Fibroblast of skin of back (primary cell): ENCODE measurements at regions not wholly inside any gene's neighbourhood (a gene's known extent, or its start where the extent isn't known, plus 50 kb on each side); places are given as distances from the start of the nearest gene placed in this dataset.

Source experiments
- DNase-seq: peaks from one replicate; pipeline ENCODE4 v3.0.0-alpha.2; 2013

DNA sequence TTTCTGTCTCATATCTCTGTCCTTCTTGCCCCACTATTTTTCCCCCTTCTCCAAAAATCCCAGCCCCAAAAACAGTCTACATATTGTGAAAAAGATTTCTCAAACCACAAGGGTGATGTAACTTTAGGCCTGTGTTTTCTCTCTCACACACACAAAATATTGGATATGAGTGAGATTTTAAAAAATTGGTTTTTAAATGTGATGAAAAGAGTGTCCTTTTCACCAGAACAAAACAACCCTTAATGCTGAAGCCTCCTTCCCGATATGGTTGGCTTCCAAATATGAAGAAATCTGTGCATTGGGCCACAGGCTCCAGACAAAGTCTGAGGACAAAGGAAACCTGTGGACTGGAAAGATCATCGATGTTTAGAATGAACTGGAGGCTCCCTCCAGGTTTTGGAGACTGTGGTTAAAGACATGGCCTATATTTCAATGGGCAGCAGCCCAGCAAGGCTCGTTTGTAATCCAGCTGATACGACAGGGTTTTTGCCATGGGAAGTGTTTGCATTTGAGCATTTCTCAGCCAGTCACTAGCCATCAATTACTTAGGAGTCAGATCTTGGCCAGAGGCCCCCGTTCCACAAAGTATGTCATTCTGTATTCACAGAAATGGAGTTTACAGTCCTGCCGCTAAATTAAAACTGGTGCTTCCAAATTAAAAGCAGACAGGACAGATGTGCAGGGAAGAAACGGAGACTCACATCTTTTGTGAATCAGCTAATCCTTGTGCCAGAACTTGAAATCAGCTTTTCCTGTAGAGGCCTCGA, 546.3 kb downstream of the EBF1 start:
- peak; percentile 19 for DNase-seq

DNA sequence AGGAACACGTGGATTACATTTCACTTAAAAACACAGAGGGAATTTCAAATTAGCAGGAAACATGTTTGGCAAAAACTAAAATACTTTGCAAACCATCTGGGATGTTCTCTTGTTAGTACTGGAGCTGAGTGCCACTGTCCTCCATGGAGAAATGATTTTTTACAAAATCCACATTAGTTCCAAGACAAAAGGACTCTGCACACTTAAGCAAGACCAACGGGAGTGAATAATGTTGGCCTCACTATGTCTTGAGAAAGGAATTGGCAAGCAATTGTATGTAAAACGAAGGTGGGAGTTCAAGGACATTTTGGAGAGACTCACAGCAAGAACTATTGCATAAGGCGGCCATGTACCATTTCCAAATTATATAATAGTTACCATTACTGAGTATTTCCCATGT, 547.5 kb downstream of the EBF1 start:
- no peak for DNase-seq

DNA sequence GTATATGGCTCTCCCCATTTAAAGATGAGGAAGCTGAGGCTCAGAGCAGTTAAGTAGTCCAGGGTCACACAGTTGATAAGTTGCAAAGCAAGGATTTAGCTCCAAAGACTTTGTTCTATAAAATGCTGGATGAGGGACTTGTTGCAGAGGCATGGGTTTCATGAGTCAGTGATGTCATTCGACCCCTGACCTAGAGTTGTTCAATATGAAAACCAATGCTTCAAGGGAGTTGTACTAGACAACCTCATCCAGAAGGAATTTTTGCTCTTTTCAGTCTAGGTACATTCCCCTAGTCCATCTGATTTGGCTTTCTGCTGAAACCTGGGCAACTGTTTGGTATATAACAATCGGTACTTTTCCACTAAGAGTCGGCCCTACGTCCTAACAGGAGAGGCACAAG, 550.4 kb downstream of the EBF1 start:
- DNase-seq = no peak

DNA sequence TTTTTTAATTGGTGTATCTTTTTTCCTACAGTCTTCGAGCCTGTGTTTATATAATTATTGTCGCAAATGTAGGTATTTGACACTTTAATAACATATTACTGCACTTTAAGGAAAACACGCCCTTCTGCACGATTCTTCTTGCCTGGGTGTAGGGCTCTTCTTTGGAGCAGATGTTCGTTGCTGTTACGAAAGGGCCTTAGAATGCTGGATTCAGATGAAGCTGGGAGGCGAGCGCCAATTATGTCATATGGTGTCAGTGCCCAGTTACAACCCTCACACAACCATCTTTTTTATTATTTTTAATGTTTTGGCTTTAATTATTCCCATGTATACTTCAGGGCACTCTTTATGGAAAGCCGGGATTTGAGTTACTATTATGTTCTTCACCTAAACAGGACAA, 553.0 kb downstream of the EBF1 start:
- DNase-seq = no peak

DNA sequence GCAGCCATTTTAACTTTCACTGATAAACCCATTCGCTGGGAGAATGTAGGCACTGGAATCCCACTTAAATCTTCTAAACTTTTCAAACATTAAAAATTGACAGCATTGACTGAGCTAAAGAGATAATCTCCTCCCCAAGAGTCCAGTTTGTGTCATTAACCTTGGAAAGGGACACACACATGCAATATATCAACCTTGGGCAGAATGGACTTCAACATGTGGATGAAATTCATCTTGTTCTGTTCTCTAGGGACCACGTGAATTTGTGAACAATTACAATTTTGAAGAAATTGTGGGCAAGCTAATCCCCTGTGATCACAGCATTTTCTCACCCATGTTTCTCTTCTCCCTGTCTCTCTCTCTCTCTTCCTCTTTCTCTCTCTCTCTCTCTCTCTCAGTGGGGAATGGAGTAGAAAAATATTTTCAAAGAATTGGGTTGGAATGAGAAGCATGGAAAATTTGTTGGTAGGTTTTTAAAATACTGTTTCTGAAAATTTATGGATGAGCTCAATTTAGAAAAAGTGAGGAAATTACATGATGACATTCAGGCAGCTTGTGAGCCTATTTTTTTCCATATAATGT, 553.7 kb downstream of the EBF1 start:
- no peak for DNase-seq

DNA sequence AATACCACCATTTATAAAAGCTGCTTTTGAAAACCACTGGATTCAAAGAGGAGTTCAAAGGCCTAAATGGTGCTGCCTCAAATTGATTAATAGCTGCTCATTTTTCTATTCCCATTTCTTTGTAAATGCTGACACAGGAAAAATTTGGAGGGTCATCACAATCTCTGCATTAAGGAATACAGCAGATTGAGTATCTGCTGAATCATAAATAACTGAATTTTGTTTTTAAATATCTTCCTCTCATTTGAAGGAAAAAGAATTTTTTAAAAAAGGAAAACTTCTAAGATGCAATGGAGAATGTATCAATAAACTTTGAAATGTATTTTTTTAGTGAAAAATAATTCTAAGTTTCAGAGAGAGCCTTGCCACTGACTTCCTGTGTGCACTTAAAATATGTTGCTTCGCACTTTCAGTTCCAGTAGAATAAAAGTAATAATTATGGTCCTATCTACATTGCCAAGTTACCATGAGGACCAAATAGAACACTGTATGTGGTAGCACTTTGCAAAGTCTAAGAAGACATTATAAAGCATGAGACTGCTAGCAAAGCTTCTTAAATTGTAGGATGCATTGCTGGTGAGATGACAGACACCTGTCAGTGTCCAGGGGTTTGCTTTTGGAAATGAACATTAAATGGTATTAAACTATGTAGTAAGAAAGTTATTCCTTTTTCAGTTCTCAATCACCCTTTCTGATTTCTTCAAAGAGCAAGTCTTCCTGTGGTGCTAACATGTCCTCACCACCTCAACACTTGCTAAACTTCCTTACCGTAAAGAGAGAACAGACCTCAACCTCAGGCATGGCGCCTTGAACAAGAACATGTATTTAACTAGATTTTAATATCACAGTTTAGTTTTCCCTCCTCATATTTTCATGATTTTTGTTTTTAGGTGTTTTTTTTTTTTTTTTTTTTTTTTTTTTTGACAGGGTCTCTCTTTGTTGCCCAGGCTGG, 555.1 kb downstream of the EBF1 start:
- DNase-seq = no peak

DNA sequence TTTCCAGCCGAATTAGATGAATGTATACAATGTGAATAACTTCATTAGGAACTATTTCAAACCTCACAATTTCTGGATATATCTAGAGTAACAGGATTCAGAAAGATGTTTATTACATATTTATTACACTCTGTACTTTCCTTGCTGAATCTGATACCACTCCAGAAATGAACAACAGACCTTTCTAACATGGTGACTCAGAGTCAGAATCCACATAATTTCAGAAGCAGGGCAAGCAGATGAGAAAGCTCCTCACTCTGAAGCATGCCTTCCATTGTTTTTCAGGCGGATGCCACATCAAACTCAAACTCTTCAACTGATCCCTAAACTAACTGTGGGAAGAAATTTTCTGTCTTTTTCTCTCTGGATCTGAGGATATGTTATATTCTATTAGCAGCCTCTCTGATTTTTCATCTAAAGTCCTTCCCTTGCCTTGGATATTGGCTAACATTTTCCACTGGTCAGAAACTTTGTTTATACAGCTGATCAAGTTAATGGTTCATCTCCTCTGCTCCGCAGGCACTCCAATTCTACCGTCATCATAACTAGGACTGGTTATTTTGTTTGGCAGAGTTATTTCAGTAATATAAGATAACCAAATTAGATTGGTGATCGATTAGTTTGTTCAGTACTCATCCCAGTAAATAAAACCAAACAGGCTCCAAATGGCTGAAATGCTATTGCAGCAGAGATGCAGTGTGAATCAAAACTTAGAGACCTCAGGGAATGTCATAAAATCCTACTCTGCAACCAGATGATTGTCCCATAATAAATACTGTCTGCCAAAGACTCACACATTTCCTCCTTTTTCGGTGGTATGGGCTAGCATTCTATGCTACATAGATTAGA, 556.0 kb downstream of the EBF1 start:
- DNase-seq = peak; percentile 48

DNA sequence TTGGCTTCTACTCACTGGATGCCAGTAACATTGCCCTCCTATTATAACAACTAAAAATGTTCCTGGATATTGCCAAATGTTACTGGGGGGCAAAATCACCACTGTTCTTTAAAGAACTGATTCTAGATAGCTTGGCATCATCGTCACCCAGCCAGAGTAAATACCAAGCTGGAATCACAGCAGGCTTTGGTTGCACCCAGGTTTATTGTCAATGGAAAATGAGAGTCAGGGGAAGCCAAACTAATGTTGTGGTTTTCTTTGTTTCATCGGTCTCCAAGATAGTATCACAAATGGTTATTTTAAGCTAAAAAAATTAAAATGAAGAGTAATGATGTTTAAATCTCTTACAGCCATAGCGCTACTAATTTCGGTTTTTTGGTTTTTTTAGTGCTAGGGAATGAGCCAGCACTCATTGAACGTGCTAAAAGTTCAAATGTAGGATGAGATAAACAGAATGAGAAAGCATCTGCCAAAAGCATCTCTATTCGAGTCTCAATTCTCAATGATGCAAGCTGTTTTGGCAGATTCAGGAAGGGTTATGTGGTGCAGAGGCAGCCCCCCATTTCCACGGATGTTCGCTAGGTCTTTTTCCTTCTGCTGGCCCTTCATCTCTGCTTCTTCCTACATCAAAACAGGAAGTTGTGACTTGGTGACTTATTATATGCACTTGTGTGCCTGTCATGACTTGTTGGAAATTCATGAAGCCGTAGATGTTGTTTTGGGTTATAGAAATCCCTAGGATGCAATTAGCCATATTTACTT, 558.0 kb downstream of the EBF1 start:
- DNase-seq = no peak

DNA sequence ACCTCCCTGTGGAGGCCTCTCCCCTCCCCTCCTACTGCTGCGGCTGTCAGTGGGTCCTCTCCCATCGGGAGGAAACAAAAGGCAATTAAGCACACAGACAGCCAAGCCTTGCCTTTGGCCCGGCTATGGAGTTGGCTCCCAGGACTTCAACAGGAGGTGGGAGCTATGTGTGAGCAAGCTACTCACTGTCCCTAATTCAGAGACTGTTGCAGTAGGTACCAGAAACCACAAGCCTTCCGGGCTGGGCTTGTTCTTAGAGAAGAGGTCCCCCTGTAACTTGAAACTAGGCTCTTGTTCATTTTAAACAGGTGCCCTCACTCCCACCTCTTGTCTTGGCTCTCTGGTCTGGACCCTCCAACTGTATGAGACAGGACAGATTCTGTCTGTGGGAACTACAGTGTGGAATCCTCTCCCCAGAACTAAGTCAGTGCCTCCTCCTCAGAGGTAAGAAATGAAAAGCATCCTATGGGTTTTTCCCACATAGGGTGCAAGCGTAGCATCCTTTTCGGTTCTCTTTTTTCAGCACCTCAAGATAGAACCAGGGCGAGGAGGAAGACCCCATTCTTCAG, 561.1 kb downstream of the EBF1 start:
- no peak for DNase-seq

DNA sequence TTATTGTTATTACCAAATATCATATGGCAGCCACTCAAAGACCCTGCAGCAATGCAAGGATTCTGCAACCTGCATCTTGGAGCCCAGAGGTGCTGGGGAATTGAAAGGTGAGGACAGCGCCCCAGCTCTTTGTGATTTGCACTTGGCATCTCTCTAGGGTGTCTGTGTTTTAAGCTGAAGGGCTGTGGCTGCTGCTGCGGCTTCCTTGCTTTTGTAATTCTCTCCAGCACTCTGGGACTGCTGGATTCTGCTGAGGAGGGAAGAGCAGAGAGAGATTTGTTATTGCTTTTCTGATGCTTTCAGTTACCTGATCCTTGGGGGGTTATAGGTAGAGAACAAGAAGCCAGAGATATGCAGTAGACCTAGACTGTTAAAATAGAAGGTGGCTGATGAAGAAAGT, 562.4 kb downstream of the EBF1 start:
- no peak for DNase-seq

DNA sequence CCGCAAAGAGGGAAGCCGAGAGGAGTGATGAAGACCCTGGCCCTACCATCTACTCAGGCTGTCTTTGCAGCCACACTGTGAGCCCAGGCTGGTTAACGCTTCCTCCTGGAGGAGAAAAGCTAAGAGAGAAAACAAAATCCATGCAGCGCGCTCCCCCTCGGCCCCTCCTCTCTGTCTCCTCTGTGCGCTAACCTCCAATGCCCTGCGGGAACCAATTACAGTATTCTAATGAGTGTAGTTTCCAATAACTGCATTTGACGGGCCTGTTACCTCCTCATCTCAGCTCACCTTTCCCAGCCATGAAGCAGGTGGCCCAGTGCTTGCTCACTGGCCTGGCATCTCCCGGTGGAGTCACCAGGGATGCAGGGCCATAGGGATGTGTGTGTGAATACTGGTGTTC, 565.5 kb downstream of the EBF1 start:
- no peak for DNase-seq

DNA sequence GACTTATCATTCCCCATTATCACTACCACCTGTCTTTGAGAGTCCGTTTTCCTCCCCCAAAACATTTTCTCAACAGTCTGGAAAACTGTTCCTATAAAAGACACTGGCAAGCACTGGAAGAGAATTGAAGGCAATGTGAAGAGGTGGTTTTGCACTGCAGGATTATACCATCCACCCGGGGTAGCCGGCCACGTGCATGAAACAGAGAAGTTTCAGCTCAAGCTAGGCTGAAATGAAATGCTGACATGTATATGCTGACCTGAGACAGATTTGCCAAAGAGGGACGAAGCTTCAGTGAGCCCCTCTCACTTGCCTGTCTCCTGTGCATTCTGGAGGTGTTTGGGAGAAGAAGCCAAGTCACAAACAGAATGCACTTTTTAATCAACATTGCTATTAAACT, 567.0 kb downstream of the EBF1 start:
- DNase-seq = no peak

DNA sequence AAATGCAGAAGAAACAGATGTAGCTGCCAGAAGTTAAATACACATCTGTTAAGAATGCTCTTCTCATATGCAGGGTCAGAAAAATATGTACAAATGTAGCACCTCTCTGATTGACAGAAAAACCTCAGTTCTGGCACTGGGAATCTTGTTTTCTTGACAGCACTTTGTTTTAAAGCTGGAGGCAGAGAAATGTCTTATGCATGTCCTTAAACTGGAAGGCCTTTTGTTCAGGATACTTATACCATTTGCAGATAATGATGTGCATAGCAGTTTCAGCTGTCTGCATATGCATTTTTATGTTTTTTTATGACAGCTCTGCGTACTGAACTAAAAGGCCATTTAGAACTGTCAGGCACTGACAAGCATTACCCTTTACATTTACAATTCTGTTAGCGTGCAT, 567.9 kb downstream of the EBF1 start:
- DNase-seq = no peak

DNA sequence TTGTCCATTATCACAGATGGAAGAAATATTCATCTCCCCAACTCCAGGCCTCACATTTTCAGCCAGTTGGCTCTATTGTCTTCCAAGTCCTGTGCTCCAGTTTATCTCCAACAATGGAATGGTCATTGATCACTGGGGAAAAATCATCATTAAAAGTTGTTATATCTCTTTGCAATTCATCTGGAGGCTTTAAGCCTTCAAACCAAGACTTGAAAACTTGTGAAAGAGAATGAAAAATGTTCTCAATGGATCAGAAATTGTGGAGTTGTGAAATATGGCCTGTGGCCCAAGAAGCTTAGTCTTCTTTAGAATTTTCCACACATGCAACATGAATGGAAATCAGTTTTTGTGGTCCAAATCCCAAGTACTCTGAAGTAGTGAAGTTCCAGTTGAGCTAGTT, 569.6 kb downstream of the EBF1 start:
- DNase-seq = no peak

DNA sequence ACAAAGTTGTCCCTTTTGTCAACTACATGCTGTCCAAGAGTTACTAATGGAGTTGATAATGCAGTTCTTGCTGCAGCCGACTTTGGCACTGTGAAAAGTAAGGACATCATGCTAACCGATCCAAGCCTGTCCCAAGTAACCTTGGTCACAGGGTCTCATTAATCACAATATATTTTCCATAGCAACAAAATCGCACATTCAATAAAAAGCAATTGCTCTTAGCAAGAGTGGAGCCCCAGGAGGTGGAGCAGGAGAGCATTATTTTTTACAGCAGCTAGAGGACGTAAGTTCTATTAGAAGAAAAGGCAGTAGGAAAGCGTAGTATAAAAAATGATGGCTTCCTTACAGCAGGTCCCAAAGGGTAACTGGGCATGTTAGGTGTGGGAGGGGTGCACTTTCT, 570.3 kb downstream of the EBF1 start:
- DNase-seq = no peak

DNA sequence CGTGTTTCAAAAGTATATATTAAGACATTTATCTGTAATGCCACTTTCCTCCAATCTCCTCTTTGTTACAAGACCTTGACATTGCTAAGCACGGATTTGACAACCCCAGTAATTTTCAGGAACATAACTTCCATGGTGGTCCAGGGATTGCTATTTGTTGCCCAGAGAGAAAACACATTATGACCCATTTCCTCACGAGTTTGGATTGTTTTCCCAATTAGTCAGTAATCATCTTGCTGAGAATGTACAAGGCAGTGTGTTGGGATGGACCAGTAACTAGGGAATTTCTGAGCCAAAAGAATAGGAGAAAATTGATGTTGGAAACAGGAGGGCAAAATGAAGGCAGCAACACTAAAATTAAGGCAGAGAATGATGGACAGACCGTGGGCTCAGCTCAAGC, 574.1 kb downstream of the EBF1 start:
- DNase-seq = peak; percentile 63

DNA sequence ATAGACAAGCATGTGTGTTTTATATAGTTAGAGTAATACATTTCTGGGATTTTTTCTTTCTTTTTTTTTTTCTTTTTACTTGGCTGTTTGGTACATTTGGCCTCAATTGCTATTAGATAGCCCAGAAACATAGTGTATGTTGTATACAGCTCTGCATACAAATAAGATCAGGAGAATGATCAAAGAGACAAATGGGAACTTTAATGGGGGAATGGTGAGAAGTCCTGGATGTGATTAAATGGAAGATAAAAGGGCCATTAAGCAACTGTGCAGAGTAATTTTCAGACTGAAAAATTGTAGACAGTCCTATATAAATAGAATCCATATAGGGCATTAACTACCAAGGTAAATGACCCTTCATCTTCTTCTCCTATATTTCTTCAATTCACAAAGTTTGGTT, 575.6 kb downstream of the EBF1 start:
- DNase-seq = no peak

DNA sequence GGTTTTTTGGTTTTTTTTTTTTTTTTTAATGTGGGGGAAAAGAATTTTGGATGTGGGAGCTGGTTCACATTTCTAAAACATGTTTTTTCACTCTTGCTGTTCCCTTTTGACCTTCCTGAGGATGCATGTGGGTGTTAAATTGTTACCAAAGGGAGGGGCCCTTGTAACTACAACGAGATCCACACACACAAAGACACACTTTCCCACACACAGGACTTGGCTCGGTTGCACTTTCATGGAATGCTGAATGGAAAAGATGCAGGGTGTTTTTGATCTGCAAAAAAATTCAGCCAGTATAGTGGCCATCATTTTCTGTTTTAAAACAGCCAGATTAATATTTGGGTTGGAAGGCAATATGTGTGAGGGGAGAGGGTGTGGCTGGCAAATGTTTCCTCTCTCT, 576.9 kb downstream of the EBF1 start:
- no peak for DNase-seq

DNA sequence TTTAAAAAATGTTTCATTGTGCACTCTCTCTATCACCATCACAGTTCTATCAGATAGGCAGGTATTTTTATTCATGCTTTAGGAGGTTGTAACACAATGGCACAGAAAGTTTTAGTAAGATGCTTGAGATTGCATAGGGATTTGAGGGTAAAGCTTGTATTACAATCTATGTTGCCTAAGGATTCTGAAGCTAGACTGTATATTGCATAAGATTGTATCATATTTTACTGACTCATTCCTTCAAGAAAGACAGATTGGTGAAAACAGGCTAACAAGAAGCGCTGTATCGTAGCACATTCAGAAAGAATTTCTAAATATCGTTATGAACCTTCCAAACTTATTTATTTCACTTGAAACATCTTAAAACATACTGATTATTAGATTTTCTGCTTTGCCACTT, 577.7 kb downstream of the EBF1 start:
- peak; percentile 52 for DNase-seq

DNA sequence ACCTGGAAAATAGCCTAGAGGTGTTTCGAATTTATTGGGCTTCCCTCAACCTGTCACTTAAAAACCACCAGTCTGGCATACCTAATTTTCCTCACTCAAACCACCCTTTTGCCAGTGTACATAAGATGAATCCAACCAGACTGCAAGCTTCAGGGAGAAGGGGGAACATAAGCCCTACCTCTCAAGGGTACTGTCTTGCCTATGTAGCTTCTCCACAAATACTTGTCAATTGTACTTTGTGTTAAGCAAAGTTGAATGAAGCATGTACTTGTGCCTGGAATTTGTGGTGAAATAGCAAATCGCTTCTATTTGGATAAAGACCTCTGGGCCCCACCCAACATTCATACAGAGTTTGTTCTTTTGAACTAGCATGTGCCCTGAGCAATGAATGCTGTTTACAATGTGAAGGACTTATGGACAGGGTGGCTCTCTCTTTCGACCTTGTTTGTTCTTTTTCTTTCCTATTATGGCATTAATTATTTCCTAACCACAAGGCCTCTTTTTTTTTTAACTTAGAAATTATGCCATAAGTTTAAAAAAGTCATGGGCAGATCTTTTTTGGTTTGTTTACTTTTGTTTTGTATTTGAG, 580.2 kb downstream of the EBF1 start:
- DNase-seq = no peak

DNA sequence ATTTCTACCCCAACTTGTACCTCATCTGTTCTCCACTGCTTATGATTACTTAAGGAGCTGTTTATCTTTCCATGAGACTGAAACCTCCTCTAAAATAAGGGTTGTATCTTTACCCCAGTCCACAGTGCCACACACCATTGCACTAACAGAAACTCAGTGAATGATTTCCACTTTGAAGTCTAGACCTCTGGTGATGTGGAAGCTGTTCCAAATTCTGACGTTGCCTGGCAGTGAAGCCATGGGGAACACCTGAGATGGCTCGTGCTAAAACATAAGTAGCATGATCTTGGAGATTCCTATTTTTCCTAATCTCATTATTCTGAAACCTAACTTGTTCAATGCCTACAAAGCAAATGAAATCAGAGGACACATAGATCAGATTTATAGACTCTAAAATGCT, 583.2 kb downstream of the EBF1 start:
- no peak for DNase-seq
